A549 (cell line): ENCODE measurements at regions not wholly inside any gene's neighbourhood (a gene's known extent, or its start where the extent isn't known, plus 50 kb on each side); places are given as distances from the start of the nearest gene placed in this dataset.

Source experiments
- ATAC-seq, 2 experiments: fragments of 200-7000 bp in 1 of 2; fragments of >200 bp in 1 of 2; cut with Nextera tagmentation in 1 of 2; cut with Tn5 transposase in 1 of 2; 3 replicates each; pipeline versions ENCODE4 v1.8.0 to v1.9.1; 2018 to 2020; ENCODE audit warnings: mild to moderate bottlenecking in 1 of 2, moderate library complexity in 1 of 2
- CTCF ChIA-PET: fragments of 300-600 bp; sonication (Branson Sonifier 250); formaldehyde crosslinking; extraction: SDS; loops from one replicate; lab custom pipeline; 2021; ENCODE audit warnings: antibody characterized with exemption, inconsistent platforms; lab: Yijun Ruan, JAX
- POLR2A ChIA-PET: fragments of 350-600 bp; formaldehyde crosslinking; extraction: SDS; loops from one replicate; lab custom pipeline; 2021; ENCODE audit warnings: antibody characterized with exemption, inconsistent platforms; lab: Yijun Ruan, JAX
- DNase-seq, 2 experiments: peaks; one replicate each; pipeline versions ENCODE4 v3.0.0 to v3.0.0-alpha.2; 2011 to 2016; ENCODE audit warnings: low read depth in 1 of 2, low spot score in 1 of 2
- FAIRE-seq: peaks from 2 replicates; lab custom pipeline; 2011; peaks lifted over from hg19 to GRCh38; lab: Jason Lieb, UNC
- H3K27ac ChIP-seq, 2 experiments: fragments of >200 bp; sonication (Bioruptor Twin); formaldehyde crosslinking; 3 replicates each; pipeline ENCODE4 v1.5.1; 2016 to 2017
- H3K4me1 ChIP-seq: fragments of >200 bp; sonication (Bioruptor Twin); formaldehyde crosslinking; 3 replicates; pipeline ENCODE4 v1.6.1; 2016
- H3K4me2 ChIP-seq: fragments of >200 bp; sonication (Bioruptor Twin); formaldehyde crosslinking; 3 replicates; pipeline ENCODE4 v1.6.1; 2016
- H3K4me3 ChIP-seq: fragments of >200 bp; sonication (Bioruptor Twin); formaldehyde crosslinking; 3 replicates; pipeline ENCODE4 v1.5.1; 2016
- H3K9me3 ChIP-seq: fragments of >200 bp; sonication (Bioruptor Twin); formaldehyde crosslinking; 3 replicates; pipeline ENCODE4 v1.6.1; 2016
- ATOH8 ChIP-seq: fragments of 250-450 bp; sonication (Bioruptor Pico); IDR thresholded peaks from 2 replicates; pipeline ENCODE4 v1.5.0; 2020; ENCODE audit warnings: low read depth, mild to moderate bottlenecking, moderate library complexity
- BCL3 ChIP-seq: fragments of >200 bp; sonication (Bioruptor Twin); formaldehyde crosslinking; IDR thresholded peaks from 3 replicates; pipeline ENCODE4 v1.6.1; 2016
- BHLHE40 ChIP-seq: IDR thresholded peaks from 2 replicates; pipeline ENCODE4 v1.6.1; 2012; ENCODE audit warnings: low read depth, low read length, inconsistent platforms
- CBX8 ChIP-seq: fragments of 200-600 bp; sonication (generic); IDR thresholded peaks from 2 replicates; pipeline ENCODE4 v1.6.1; 2016
- CHD2 ChIP-seq: fragments of 150-350 bp; IDR thresholded peaks from 2 replicates; pipeline ENCODE4 v1.6.1; 2014; ENCODE audit warnings: low read length; ENCODE audit not compliant: partially characterized antibody
- CHD4 ChIP-seq: fragments of 200-600 bp; sonication (generic); IDR thresholded peaks from 2 replicates; pipeline ENCODE4 v1.6.1; 2016; ENCODE audit warnings: antibody characterized with exemption, mild to moderate bottlenecking, borderline replicate concordance
- EHMT2 ChIP-seq: fragments of 200-600 bp; sonication (generic); IDR thresholded peaks from 2 replicates; pipeline ENCODE4 v1.6.1; 2016; ENCODE audit warnings: antibody characterized with exemption, low read depth, mild to moderate bottlenecking, moderate library complexity
- FOXS1 ChIP-seq: fragments of 250-450 bp; sonication (Bioruptor Pico); IDR thresholded peaks from 2 replicates; pipeline ENCODE4 v1.5.0; 2020; ENCODE audit warnings: mild to moderate bottlenecking, moderate library complexity
- HDAC2 ChIP-seq: fragments of 200-600 bp; sonication (generic); IDR thresholded peaks from 2 replicates; pipeline ENCODE4 v1.6.1; 2016
- HEYL ChIP-seq: fragments of 250-450 bp; sonication (Bioruptor Pico); IDR thresholded peaks from 2 replicates; pipeline ENCODE4 v1.8.0; 2021; ENCODE audit warnings: mild to moderate bottlenecking, moderate library complexity
- HOXA7 ChIP-seq: fragments of 250-450 bp; sonication (Bioruptor Pico); IDR thresholded peaks from 2 replicates; pipeline ENCODE4 v1.5.0; 2020; ENCODE audit warnings: mild to moderate bottlenecking, moderate library complexity
- HOXB13 ChIP-seq: fragments of 250-450 bp; sonication (Bioruptor Pico); IDR thresholded peaks from 2 replicates; pipeline ENCODE4 v1.5.0; 2020; ENCODE audit warnings: low read depth, mild to moderate bottlenecking, moderate library complexity
- HOXB5 ChIP-seq: fragments of 250-450 bp; sonication (Bioruptor Pico); IDR thresholded peaks from 2 replicates; pipeline ENCODE4 v1.5.0; 2020; ENCODE audit warnings: mild to moderate bottlenecking, moderate library complexity
- JUN ChIP-seq, 2 experiments: fragments of >200 bp; sonication (Bioruptor Twin); formaldehyde crosslinking; IDR thresholded peaks; 2 replicates in 1 of 2; 3 replicates in 1 of 2; pipeline ENCODE4 v1.6.1; 2016 to 2017
- KDM5A ChIP-seq: fragments of 200-600 bp; sonication (generic); IDR thresholded peaks from 2 replicates; pipeline ENCODE4 v1.6.1; 2016; ENCODE audit warnings: antibody characterized with exemption, mild to moderate bottlenecking
- MAFK ChIP-seq: fragments of 450-650 bp; IDR thresholded peaks from 2 replicates; pipeline ENCODE4 v1.6.1; 2014; ENCODE audit not compliant: partially characterized antibody
- MAX ChIP-seq: IDR thresholded peaks from 2 replicates; pipeline ENCODE4 v1.6.1; 2012
- MAZ ChIP-seq: fragments of 150-350 bp; IDR thresholded peaks from 2 replicates; pipeline ENCODE4 v1.6.1; 2014; ENCODE audit warnings: antibody characterized with exemption, low read depth, low read length, borderline replicate concordance
- NFE2L2 ChIP-seq: fragments of 150-350 bp; conservative IDR thresholded peaks from 2 replicates; pipeline ENCODE4 v1.6.1; 2014; ENCODE audit warnings: low read length
- NR3C1 ChIP-seq: fragments of >200 bp; sonication (Bioruptor Twin); formaldehyde crosslinking; IDR thresholded peaks from 3 replicates; pipeline ENCODE4 v1.6.1; 2017
- PHF8 ChIP-seq: fragments of 200-600 bp; sonication (generic); IDR thresholded peaks from 2 replicates; pipeline ENCODE4 v1.6.1; 2016; ENCODE audit warnings: low read depth, mild to moderate bottlenecking, antibody characterized with exemption, moderate library complexity, borderline replicate concordance
- POLR2AphosphoS2 ChIP-seq: conservative IDR thresholded peaks from 2 replicates; pipeline ENCODE4 v1.6.1; 2012; ENCODE audit warnings: low read length, improper control_type of control experiment, inconsistent platforms
- RAD21 ChIP-seq, 2 experiments: fragments of >200 bp in 1 of 2; sonication (Bioruptor Twin) in 1 of 2; formaldehyde crosslinking in 1 of 2; IDR thresholded peaks in 1 of 2; conservative IDR thresholded peaks in 1 of 2; 2 replicates in 1 of 2; 3 replicates in 1 of 2; pipeline ENCODE4 v1.6.1; 2012 to 2018; ENCODE audit warnings: inconsistent platforms in 1 of 2
- RARB ChIP-seq: fragments of 250-450 bp; sonication (Bioruptor Pico); IDR thresholded peaks from 2 replicates; pipeline ENCODE4 v1.8.0; 2021; ENCODE audit warnings: mild to moderate bottlenecking, moderate library complexity
- REST ChIP-seq: fragments of 200-600 bp; sonication (generic); IDR thresholded peaks from 2 replicates; pipeline ENCODE4 v1.6.1; 2016; ENCODE audit warnings: antibody characterized with exemption, mild to moderate bottlenecking, moderate library complexity
- SMC3 ChIP-seq: fragments of >200 bp; sonication (Bioruptor Twin); formaldehyde crosslinking; IDR thresholded peaks from 3 replicates; pipeline ENCODE4 v1.6.1; 2018; ENCODE audit warnings: inconsistent platforms
- SREBF2 ChIP-seq: fragments of 450-650 bp; IDR thresholded peaks from 2 replicates; pipeline ENCODE4 v1.6.1; 2014; ENCODE audit warnings: mild to moderate bottlenecking, moderate library complexity
- TP53 ChIP-seq: fragments of 250-450 bp; sonication (Bioruptor Pico); IDR thresholded peaks from 2 replicates; pipeline ENCODE4 v1.5.0; 2021; ENCODE audit warnings: mild to moderate bottlenecking, moderate library complexity
- WGBS: methylation state at CpG from one replicate; pipeline ENCODE4 v1.1.6; 2017; ENCODE audit errors: missing lambda C conversion rate; 5-methylcytosine and 5-hydroxymethylcytosine counted together

- ATAC-seq (no peak), FAIRE-seq (no peak)
- H3K4me1 ChIP-seq, result no peaks in the 10 kb centered on the region
Measured at GRCh38 chr10:1992930-1993329, 255.6 kb upstream of the ADARB2 start.

GRCh38 chr10:1989090-1989489 is 251.8 kb upstream of the ADARB2 start:
- Histone ChIP-seq H3K27ac (no peak overlapping the region), H3K9me3 (no peaks in the 10 kb centered on the region), H3K4me1 (no peaks in the 10 kb centered on the region), H3K4me3 (no peak overlapping the region), H3K4me2 (no peak overlapping the region)
- DNase-seq (no peak), ATAC-seq (no peak), FAIRE-seq (no peak)
- ChIA-PET CTCF (no interaction called here), POLR2A (no interaction called here)
- WGBS, result 0% methylated on average over 5 of the region's 5 CpGs
- TF ChIP-seq HEYL (CRISPR knock-in tag), result no peak
- no peak for TF ChIP-seq CBX8
- TF ChIP-seq PHF8, result no peak
- no peak for TF ChIP-seq POLR2AphosphoS2
- no peak for TF ChIP-seq HOXA7 (CRISPR knock-in tag)
- no peak for TF ChIP-seq BCL3
- no peak for TF ChIP-seq SMC3
- TF ChIP-seq EHMT2, result no peak
- no peak for TF ChIP-seq NFE2L2
- TF ChIP-seq RARB (CRISPR knock-in tag), result no peak
- no peak for TF ChIP-seq KDM5A
- TF ChIP-seq MAX, result no peak
- TF ChIP-seq BHLHE40, result no peak
- TF ChIP-seq MAFK, result no peak
- TF ChIP-seq SREBF2, result no peak
- no peak for TF ChIP-seq CHD2

More at GRCh38 chr10:1992930-1993329, 255.6 kb upstream of the ADARB2 start:
- CTCF ChIA-PET, result interaction anchor here (0.6 kb wide), 1 partner anchor 700 kb away, joined by 3 read pairs; no protein-coding TSS in a partner anchor
- H3K4me3 ChIP-seq, result no peak overlapping the region
- WGBS, result 38% methylated on average over 10 of the region's 10 CpGs
- H3K4me2 ChIP-seq, result no peak overlapping the region
- H3K9me3 ChIP-seq, result no peaks in the 10 kb centered on the region
- POLR2A ChIA-PET, result no interaction called here
- no peak for TF ChIP-seq REST
- no peak for TF ChIP-seq SREBF2
- no peak for TF ChIP-seq HDAC2
- TF ChIP-seq RAD21 (conservative IDR thresholded peaks at IDR 0.05 in 1 of 2, IDR thresholded peaks at IDR 0.05 in 1 of 2), result no peak
- TF ChIP-seq FOXS1 (CRISPR knock-in tag), result no peak
- TF ChIP-seq BHLHE40, result no peak
- no peak for TF ChIP-seq EHMT2
- no peak for TF ChIP-seq ATOH8 (CRISPR knock-in tag)
- TF ChIP-seq MAZ, result no peak
- no peak for TF ChIP-seq NR3C1
- no peak for TF ChIP-seq HOXB13 (CRISPR knock-in tag)
- no peak for TF ChIP-seq SMC3
- no peak for TF ChIP-seq BCL3
- no peak for TF ChIP-seq TP53
- no peak for TF ChIP-seq JUN (IDR thresholded peaks at IDR 0.05)
- no peak for TF ChIP-seq PHF8
- no peak for TF ChIP-seq HOXB5 (CRISPR knock-in tag)
- no peak for TF ChIP-seq CHD4
- TF ChIP-seq CHD2, result no peak
- TF ChIP-seq, all 56 proteins: peak for 0
- H3K27ac ChIP-seq, result no peak overlapping the region
- no peak for DNase-seq
